Brain microvascular endothelial cell (primary cell): ENCODE measurements at regions not wholly inside any gene's neighbourhood (a gene's known extent, or its start where the extent isn't known, plus 50 kb on each side); places are given as distances from the start of the nearest gene placed in this dataset.

Source experiments
- DNase-seq: peaks from one replicate; pipeline ENCODE4 v3.0.0-alpha.2; 2020
- H3K27ac ChIP-seq: fragments of 250-450 bp; sonication (Bioruptor Pico); 2 replicates; pipeline ENCODE4 v1.5.1; 2020; ENCODE audit warnings: mild to moderate bottlenecking, moderate library complexity
- H3K27me3 ChIP-seq: fragments of 250-450 bp; sonication (Bioruptor Pico); replicated peaks from 2 replicates; pipeline ENCODE4 v1.5.1; 2020; ENCODE audit warnings: mild to moderate bottlenecking
- H3K36me3 ChIP-seq: fragments of 250-450 bp; sonication (Bioruptor Pico); replicated peaks from 2 replicates; pipeline ENCODE4 v1.5.1; 2020; ENCODE audit warnings: mild to moderate bottlenecking
- H3K4me3 ChIP-seq: 2 replicates; pipeline ENCODE4 v1.5.1; 2011; ENCODE audit warnings: low read depth, mild to moderate bottlenecking, control low read depth, low read length, moderate library complexity
- CTCF ChIP-seq: IDR thresholded peaks from 2 replicates; pipeline ENCODE4 v1.5.1; 2011; ENCODE audit warnings: low read depth, mild to moderate bottlenecking, moderate library complexity, low read length, control low read depth, inconsistent platforms; ENCODE audit errors: missing control alignments
- in situ Hi-C: cut with HindIII; loops from 2 replicates; pipeline ENCODE4 v1.10.0; 2017; ENCODE audit warnings: low sequenced_read_pairs, low pct_ligation_motif_present

DNA sequence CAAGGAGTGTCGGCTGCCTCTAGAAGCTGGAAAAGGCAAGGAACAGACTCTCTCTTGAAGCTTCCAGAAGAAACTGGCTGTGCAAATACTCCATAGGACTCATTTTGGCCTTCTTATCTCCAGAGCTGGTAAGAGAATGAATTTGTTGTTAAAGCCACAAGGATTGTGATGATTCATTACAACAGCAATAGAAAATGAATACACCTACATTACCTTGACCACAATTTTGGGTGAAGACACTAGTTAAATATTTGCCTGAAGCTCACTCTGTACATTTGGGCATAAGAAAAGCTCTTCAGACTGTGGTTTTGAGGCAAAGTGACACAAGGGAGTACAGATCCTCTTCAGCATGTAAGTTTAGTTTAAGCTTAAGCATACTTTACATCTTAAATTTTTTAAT lies 134.5 kb upstream of the TLL1 start:
- Histone ChIP-seq H3K27ac (no peak overlapping the region), H3K4me3 (no peak overlapping the region), H3K36me3 (no peaks in the 10 kb centered on the region), H3K27me3 (no peaks in the 10 kb centered on the region)
- in situ Hi-C loops, result no loop called here
- no peak for DNase-seq
- TF ChIP-seq CTCF, result no peak

DNA sequence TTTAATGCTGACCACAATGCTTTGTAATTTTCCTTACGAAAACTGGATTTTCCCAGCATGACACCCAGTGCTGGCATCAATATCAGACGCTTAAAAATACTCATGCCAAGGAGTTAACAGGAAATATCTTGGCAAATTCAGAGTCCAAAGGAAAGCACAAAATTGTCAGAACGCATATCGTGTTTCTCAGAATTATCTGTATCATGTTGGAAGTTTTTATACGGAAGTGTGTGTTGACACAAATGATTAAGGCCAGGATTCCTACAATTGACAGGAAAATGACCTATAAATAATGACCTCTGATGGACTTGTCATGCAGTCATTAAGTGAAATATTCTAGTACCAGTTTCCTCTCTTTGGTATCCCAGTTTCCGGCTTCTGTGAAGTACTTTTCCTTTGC lies 132.1 kb upstream of the TLL1 start:
- no peak overlapping the region for H3K4me3 ChIP-seq
- no peak for TF ChIP-seq CTCF
- in situ Hi-C loops, result no loop called here
- no peak for DNase-seq
- no peak overlapping the region for H3K27ac ChIP-seq
- H3K36me3 ChIP-seq, result no peaks in the 10 kb centered on the region
- no peaks in the 10 kb centered on the region for H3K27me3 ChIP-seq

DNA sequence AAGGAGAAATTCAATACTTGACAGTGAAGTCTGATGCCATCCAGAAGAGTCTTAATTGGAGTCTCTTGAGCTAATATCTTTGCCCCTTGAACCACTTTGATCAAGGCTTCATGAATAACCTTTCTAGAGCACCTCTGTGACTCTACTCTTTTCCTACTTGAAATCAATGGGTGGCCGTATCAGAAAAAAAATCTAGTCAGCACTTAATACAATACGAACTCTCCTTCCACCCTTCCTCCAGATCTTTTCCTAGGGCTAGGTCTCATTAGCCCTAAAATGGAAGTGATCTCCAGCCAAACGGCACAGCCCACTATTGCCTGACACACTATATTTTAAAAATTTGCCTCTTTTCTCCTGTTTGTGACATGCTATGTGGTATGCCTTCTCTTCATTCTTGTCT lies 129.6 kb upstream of the TLL1 start:
- in situ Hi-C loops, result no loop called here
- no peak for DNase-seq
- Histone ChIP-seq H3K27me3 (no peaks in the 10 kb centered on the region), H3K27ac (no peak overlapping the region), H3K36me3 (no peaks in the 10 kb centered on the region), H3K4me3 (no peak overlapping the region)
- TF ChIP-seq CTCF, result no peak

- H3K4me3 ChIP-seq, result no peak overlapping the region
- no peak for DNase-seq
- no peaks in the 10 kb centered on the region for H3K36me3 ChIP-seq
- no peak overlapping the region for H3K27ac ChIP-seq
- no peaks in the 10 kb centered on the region for H3K27me3 ChIP-seq
- in situ Hi-C loops, result no loop called here
- TF ChIP-seq CTCF, result no peak
Observed at GRCh38 chr4:165744370-165744769, 128.7 kb upstream of the TLL1 start.

DNA sequence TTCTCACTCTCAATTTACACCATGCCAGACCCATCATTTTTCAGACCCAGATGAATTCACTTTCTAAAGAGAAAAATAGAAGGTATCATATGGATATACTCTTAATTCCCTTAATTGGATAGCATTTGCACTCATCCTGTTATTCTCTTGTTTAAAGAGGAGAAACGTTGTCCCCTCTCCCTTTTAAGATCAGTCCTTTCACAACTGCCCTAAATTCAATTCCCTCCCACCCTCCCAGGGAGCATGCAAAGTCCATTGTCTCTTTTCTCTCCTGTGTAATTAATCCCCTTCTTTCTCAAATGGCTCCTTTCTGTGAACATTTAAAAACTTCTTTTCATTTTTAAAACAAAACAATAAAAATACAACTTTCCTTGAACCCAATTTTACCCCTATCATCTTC lies 124.7 kb upstream of the TLL1 start:
- H3K27ac ChIP-seq, result no peak overlapping the region
- TF ChIP-seq CTCF, result no peak
- H3K4me3 ChIP-seq, result no peak overlapping the region
- in situ Hi-C loops, result no loop called here
- H3K36me3 ChIP-seq, result no peaks in the 10 kb centered on the region
- no peak for DNase-seq
- no peaks in the 10 kb centered on the region for H3K27me3 ChIP-seq

GRCh38 chr4:165751882-165752281 lies 121.2 kb upstream of the TLL1 start:
- TF ChIP-seq CTCF, result no peak
- Histone ChIP-seq H3K27me3 (no peaks in the 10 kb centered on the region), H3K36me3 (no peaks in the 10 kb centered on the region), H3K27ac (no peak overlapping the region), H3K4me3 (no peak overlapping the region)
- in situ Hi-C loops, result no loop called here
- no peak for DNase-seq
